ENCODE measurements at regions not wholly inside any gene's neighbourhood (a gene's known extent, or its start where the extent isn't known, plus 50 kb on each side); places are given as distances from the start of the nearest gene placed in this dataset.
A peak's percentile ranks its signal among the peaks of the same experiment; 100 is the strongest.
"Not testable (repeated sequence)": the region's sequence is repeated elsewhere in the genome, so short reads cannot be mapped to it uniquely, and the experiment has no call there.

DNA sequence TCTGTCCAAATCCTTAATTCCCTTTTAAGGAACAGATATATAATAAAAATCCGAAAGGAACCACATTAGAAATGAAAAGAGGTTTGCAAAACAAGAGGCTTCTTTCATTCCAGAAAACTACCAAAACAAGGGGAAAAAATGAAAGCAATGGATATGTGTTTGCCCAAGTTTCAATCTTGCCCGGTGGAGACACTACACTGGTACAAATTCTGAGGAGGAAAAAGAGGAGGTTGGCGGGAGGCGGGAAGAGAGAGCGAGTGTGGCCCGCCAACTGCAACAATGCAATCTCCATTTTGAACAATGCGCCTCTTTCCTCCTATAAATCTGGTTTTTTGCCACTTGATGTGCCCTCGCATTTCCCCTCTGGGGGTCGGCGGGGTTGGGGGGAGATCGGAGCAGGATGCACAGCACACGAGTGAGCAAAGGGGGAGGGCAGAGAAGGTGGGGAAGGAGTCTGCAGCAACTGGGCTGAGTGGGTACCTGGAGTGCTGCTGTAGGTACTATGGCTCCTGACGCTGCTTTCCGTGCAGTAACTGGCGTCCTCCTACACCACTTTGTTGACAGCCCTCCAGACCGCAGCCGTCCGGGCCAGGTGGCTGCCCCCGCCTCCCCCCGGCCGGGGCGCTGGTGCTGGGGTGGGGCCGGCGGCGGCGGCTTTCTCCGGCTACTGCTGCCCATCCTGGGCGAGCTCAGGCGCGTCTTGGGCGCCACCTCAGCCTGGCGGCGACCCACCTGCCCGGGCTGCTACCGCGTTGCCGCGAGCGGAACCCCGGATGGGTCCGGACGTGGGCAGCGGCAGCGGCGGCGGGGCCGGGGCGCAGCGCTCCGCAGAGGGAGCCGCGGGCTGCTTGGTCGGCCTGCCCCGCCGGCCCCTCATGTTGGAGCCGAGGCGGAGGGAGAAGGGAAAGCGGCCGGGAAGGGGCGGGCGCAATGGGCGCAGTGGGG lies 93.8 kb upstream of the PLEKHM1 start:
- peak; percentile 43 to 74 for DNase-seq (ENCODE audit: low spot score in 2 of 2, unreplicated experiment in 2 of 2)
- TF ChIP-seq CTCF (IDR thresholded peaks at IDR 0.05; ENCODE audit: unreplicated experiment) = no peak
- peak overlapping the region; percentile 93 for H3K27ac Mint-ChIP-seq
- peaks cover 5% of the 10 kb centered on the region for H3K27me3 Mint-ChIP-seq (ENCODE audit: low read depth)
- H3K4me3 Mint-ChIP-seq = peak overlapping the region; percentile 95
- peaks cover 10% of the 10 kb centered on the region for H3K36me3 Mint-ChIP-seq
- H3K4me1 Mint-ChIP-seq = peaks cover 30% of the 10 kb centered on the region
- H3K9me3 Mint-ChIP-seq = peaks cover 4% of the 10 kb centered on the region

DNA sequence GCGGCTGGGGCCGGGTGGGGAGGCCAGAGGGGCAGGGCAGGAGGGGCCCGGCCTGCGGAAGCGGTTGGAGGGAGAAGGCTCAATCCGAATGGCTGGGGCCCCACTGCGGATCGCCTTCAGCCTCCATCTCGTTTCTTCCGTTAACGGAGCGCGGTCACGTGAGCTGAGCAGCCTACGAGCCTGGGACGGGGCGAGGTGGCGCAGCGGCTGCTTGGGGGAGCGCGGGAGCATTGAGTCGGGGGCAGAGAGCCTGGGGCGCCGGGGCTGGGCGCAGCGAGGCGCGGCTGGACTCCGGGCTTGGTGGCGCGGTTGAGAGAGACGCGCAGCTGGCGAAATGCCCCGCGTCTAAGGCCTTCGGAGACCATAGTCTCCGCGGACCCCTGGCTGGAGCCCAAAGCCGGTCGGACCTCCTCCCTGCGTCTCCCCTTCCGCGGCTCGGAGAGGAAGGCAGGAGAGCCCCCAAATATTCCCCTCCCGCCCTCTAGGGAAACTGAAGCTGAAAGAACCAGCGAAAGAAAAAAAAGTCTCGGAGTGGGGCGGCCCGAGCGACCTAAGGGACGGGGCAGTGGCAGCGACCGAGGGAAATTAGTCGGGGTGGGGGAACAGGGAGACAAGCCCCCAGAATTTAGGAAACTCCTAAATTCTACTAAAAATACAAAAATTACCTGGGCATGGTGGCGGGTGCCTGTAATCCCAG lies 94.7 kb upstream of the PLEKHM1 start:
- H3K9me3 Mint-ChIP-seq = not testable (repeated sequence)
- peak; percentile 71 to 83 for DNase-seq (ENCODE audit: low spot score in 2 of 2, unreplicated experiment in 2 of 2)
- H3K27ac Mint-ChIP-seq = peak overlapping the region; percentile 57
- peaks cover 10% of the 10 kb centered on the region for H3K27me3 Mint-ChIP-seq (ENCODE audit: low read depth)
- H3K36me3 Mint-ChIP-seq = peaks cover 14% of the 10 kb centered on the region
- H3K4me1 Mint-ChIP-seq = peaks cover 22% of the 10 kb centered on the region
- H3K4me3 Mint-ChIP-seq = peak overlapping the region; percentile 95

- peaks cover 10% of the 10 kb centered on the region for H3K27me3 Mint-ChIP-seq (ENCODE audit: low read depth)
- H3K4me3 Mint-ChIP-seq = peak overlapping the region; percentile 95
- not testable (repeated sequence) for H3K9me3 Mint-ChIP-seq; DNase-seq (ENCODE audit: low spot score in 2 of 2, unreplicated experiment in 2 of 2); H3K27ac Mint-ChIP-seq
- H3K36me3 Mint-ChIP-seq = peaks cover 14% of the 10 kb centered on the region
- peaks cover 18% of the 10 kb centered on the region for H3K4me1 Mint-ChIP-seq
These were observed 95.5 kb upstream of the PLEKHM1 start for GRCh38 chr17:45585794-45586650.

GRCh38 chr17:45586651-45586934 lies 96.1 kb upstream of the PLEKHM1 start:
- H3K9me3 Mint-ChIP-seq; H3K27ac Mint-ChIP-seq; DNase-seq (ENCODE audit: low spot score in 2 of 2, unreplicated experiment in 2 of 2); H3K4me3 Mint-ChIP-seq: not testable (repeated sequence)
- Mint-ChIP-seq H3K36me3 (peaks cover 13% of the 10 kb centered on the region), H3K27me3 (ENCODE audit: low read depth) (peaks cover 10% of the 10 kb centered on the region), H3K4me1 (peaks cover 17% of the 10 kb centered on the region)

GRCh38 chr17:45592433-45592923 lies 102.0 kb upstream of the PLEKHM1 start:
- TF ChIP-seq CTCF (IDR thresholded peaks at IDR 0.05; ENCODE audit: unreplicated experiment) = peak; percentile 47
- H3K27me3 Mint-ChIP-seq (ENCODE audit: low read depth) = peaks cover 26% of the 10 kb centered on the region
- DNase-seq (ENCODE audit: low spot score in 2 of 2, unreplicated experiment in 2 of 2) = peak in 1 of 2 experiments; percentile 65
- not testable (repeated sequence) for H3K4me1 Mint-ChIP-seq, H3K4me3 Mint-ChIP-seq, H3K36me3 Mint-ChIP-seq, H3K27ac Mint-ChIP-seq, H3K9me3 Mint-ChIP-seq

DNA sequence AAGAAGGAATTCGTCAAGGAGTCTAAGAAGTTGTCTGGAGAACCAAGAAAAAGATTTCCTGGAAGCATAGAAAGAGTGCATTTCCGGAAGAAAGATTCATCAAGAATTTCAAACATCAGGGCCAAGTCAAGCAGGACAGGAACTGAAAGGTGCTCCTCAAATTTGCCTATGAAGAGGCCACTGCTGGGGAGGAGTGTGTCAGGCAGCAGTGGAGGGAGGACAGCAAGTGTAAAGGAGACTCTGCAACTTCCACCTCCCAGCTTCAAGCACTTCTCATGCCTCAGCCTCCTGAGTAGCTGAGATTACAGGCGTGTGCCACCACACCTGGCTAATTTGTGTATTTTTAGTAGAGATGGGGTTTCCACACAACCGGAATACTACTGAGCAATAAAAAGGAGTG lies 105.8 kb upstream of the PLEKHM1 start:
- H3K9me3 Mint-ChIP-seq; H3K4me1 Mint-ChIP-seq; DNase-seq (ENCODE audit: low spot score in 2 of 2, unreplicated experiment in 2 of 2); H3K4me3 Mint-ChIP-seq; H3K27ac Mint-ChIP-seq; H3K36me3 Mint-ChIP-seq: not testable (repeated sequence)
- H3K27me3 Mint-ChIP-seq (ENCODE audit: low read depth) = peaks cover 25% of the 10 kb centered on the region

- H3K36me3 Mint-ChIP-seq; H3K4me3 Mint-ChIP-seq; DNase-seq (ENCODE audit: low spot score in 2 of 2, unreplicated experiment in 2 of 2); H3K4me1 Mint-ChIP-seq; H3K9me3 Mint-ChIP-seq; H3K27ac Mint-ChIP-seq: not testable (repeated sequence)
- H3K27me3 Mint-ChIP-seq (ENCODE audit: low read depth) = peaks cover 20% of the 10 kb centered on the region
These were observed 109.8 kb upstream of the PLEKHM1 start for GRCh38 chr17:45600052-45601012.

DNA sequence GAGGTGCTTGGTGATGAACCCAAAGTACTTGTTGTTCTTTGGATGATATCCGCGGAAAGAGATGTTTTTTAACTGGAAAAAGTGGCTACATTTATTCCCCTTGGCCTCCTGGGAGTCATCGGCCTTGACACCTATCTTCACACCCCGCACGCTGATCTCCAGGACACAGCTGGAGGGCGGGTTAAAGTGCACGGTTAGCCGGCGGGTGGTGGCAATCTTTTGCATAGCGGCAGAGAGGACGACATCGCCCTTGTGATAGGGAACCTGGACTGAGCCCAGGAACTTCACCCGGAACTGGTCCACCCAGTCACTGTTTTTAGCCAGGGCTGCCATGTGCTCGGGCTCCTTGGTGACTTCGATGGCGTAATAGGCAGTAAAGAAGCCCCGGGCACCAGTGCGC lies 110.5 kb upstream of the PLEKHM1 start:
- H3K27me3 Mint-ChIP-seq (ENCODE audit: low read depth) = peaks cover 20% of the 10 kb centered on the region
- not testable (repeated sequence) for H3K36me3 Mint-ChIP-seq; H3K4me1 Mint-ChIP-seq; DNase-seq (ENCODE audit: low spot score in 2 of 2, unreplicated experiment in 2 of 2); H3K9me3 Mint-ChIP-seq; H3K27ac Mint-ChIP-seq; H3K4me3 Mint-ChIP-seq

DNA sequence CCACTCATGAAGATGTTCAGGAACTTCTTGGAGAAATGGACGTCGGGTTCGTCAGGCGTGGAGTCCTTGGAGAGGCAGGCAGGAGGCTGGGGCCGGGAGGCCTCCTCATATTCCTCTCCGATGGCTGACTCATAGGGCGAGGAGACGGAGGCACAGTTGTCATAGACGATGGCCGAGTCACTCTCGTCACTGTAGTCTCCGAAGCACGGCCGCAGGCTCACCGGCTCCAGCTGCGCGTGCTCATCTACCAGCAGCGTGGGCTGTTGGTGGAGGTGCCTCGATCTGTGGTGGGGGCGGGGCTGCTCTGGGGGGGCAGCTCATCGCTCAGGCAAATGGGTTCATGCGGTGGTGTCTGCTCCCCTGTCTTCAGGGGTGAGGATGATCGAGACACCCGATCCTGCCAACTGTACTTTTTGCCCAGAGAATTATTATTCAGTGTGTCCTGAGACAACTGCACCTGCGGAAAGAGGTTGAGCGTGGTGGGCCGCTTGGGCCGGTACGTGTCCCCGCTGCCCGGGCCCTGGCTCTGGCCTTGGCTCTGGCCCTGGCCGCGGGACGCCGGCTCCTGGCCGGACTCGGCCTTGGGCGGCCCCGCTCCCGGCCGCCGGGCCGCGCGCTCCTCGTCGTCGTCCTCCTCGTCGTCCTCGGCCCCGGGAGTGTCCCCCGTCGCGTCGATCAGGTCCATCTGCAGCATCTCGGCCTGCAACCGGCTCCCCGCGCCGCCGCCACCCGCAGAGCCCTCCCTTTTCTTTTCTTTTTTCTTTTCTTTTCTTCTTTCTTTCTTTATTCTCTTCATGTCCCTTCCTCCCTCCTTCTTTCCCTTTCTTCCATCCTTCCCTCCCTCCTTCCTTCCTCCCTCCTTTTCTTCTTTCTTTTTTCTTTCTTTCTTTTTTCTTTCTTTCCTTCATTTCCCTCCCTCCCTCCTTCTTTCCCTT lies 111.4 kb upstream of the PLEKHM1 start:
- not testable (repeated sequence) for H3K9me3 Mint-ChIP-seq; H3K4me3 Mint-ChIP-seq; DNase-seq (ENCODE audit: low spot score in 2 of 2, unreplicated experiment in 2 of 2); H3K27ac Mint-ChIP-seq; H3K4me1 Mint-ChIP-seq; H3K36me3 Mint-ChIP-seq
- H3K27me3 Mint-ChIP-seq (ENCODE audit: low read depth) = peaks cover 16% of the 10 kb centered on the region

- H3K9me3 Mint-ChIP-seq; DNase-seq (ENCODE audit: low spot score in 2 of 2, unreplicated experiment in 2 of 2); H3K27ac Mint-ChIP-seq; H3K4me3 Mint-ChIP-seq; H3K27me3 Mint-ChIP-seq (ENCODE audit: low read depth); H3K36me3 Mint-ChIP-seq; H3K4me1 Mint-ChIP-seq: not testable (repeated sequence)
These were observed 115.2 kb upstream of the PLEKHM1 start for GRCh38 chr17:45605751-45606150.

Data from mesothelial cell of epicardium (in vitro differentiated cells).